ENCODE measurements at regions not wholly inside any gene's neighbourhood (a gene's known extent, or its start where the extent isn't known, plus 50 kb on each side); places are given as distances from the start of the nearest gene placed in this dataset.
"Not testable (repeated sequence)": the region's sequence is repeated elsewhere in the genome, so short reads cannot be mapped to it uniquely, and the experiment has no call there.

DNA sequence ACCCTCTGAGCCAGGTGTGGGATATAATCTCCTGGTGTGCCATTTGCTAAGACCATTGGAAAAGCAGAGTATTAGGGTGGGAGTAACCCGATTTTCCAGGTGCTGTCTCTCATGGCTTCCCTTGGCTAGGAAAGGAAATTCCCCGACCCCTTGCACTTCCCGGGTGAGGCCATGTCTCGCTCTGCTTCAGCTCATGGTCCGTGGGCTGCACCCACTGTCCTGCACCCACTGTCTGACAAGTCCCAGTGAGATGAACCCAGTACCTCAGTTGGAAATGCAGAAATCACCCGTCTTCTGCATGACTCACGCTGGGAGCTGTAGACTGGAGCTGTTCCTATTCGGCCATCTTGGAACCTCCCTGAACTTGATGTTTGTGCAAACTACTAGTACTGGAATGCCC is 828.5 kb upstream of the CDH6 start:
- TF ChIP-seq, protein P1, sequence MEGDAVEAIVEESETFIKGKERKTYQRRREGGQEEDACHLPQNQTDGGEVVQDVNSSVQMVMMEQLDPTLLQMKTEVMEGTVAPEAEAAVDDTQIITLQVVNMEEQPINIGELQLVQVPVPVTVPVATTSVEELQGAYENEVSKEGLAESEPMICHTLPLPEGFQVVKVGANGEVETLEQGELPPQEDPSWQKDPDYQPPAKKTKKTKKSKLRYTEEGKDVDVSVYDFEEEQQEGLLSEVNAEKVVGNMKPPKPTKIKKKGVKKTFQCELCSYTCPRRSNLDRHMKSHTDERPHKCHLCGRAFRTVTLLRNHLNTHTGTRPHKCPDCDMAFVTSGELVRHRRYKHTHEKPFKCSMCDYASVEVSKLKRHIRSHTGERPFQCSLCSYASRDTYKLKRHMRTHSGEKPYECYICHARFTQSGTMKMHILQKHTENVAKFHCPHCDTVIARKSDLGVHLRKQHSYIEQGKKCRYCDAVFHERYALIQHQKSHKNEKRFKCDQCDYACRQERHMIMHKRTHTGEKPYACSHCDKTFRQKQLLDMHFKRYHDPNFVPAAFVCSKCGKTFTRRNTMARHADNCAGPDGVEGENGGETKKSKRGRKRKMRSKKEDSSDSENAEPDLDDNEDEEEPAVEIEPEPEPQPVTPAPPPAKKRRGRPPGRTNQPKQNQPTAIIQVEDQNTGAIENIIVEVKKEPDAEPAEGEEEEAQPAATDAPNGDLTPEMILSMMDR (IDR thresholded peaks at IDR 0.05): not testable (repeated sequence)
- not testable (repeated sequence) for TF ChIP-seq EP300 (IDR thresholded peaks at IDR 0.05; ENCODE audit: low read depth)
